Fibroblast of villous mesenchyme (primary cell): ENCODE measurements at regions not wholly inside any gene's neighbourhood (a gene's known extent, or its start where the extent isn't known, plus 50 kb on each side); places are given as distances from the start of the nearest gene placed in this dataset.

Experiments
- DNase-seq: peaks from one replicate; pipeline ENCODE4 v3.0.0-alpha.2; 2010; ENCODE audit warnings: low read depth
- H3K4me3 ChIP-seq: 2 replicates; pipeline ENCODE4 v1.5.1; 2011; ENCODE audit warnings: low read depth, mild to moderate bottlenecking, low read length
- CTCF ChIP-seq: IDR thresholded peaks from 2 replicates; pipeline ENCODE4 v1.5.1; 2012; ENCODE audit warnings: low read depth, mild to moderate bottlenecking, low read length; ENCODE audit not compliant: insufficient read depth

GRCh38 chr5:20469792-20470191 is 481.8 kb upstream of the CDH18 start:
- H3K4me3 ChIP-seq, result no peak overlapping the region
- no peak for DNase-seq
- TF ChIP-seq CTCF, result no peak

DNA sequence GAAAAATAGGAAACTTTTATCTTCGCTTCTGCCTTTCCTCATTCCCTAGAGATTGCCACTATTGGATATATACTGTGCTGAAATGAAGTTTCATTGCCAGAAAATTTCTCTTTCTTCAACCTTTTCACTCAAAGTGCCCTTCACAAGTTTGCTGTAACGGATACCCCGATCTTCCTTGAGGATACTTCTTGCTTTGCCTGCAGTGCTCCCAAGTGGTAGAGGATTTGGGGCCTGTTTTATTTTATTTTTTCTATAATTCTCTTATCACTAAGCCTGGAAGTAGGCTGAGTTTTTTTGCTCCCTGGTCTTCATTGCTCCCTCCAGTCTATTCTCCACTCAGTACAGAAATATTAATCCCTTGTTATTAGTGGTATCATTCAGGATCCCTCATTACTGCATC is 481.4 kb upstream of the CDH18 start:
- no peak overlapping the region for H3K4me3 ChIP-seq
- TF ChIP-seq CTCF, result no peak
- DNase-seq, result no peak

GRCh38 chr5:20466512-20466911 is 478.5 kb upstream of the CDH18 start:
- no peak for DNase-seq
- no peak for TF ChIP-seq CTCF
- no peak overlapping the region for H3K4me3 ChIP-seq

GRCh38 chr5:20463206-20463605 is 475.2 kb upstream of the CDH18 start:
- no peak overlapping the region for H3K4me3 ChIP-seq
- DNase-seq, result no peak
- no peak for TF ChIP-seq CTCF

- TF ChIP-seq CTCF, result no peak
- no peak overlapping the region for H3K4me3 ChIP-seq
- no peak for DNase-seq
Measured at GRCh38 chr5:20446121-20446520, 458.1 kb upstream of the CDH18 start.

DNA sequence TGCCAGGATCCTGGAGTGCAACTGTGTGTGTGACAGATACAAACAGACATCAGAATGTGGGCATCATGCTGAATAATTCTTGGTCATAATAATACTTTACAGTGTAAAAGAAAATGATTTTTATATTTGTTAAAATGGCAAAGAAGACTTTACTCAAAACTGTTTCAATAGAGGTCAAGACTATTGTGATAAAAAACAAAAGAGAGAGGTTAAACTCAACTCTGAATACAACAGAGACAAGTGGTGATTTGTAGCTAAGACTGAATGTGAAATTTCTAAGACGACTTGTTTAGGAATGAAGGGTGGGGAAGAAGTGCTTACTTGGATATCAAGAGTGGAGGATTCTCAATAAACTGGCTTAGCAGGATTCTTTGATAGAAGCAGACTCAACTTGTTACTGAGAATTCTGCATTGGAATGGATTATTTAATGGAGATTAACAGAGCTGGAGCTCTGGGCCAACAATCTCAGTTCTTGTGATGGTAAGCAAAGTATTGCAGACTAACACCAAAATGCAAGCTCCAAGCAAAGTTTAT is 457.4 kb upstream of the CDH18 start:
- H3K4me3 ChIP-seq, result no peak overlapping the region

More for the DNA sequence above, 457.4 kb upstream of the CDH18 start:
- TF ChIP-seq CTCF, result no peak
- DNase-seq, result no peak
